ENCODE measurements at regions not wholly inside any gene's neighbourhood (a gene's known extent, or its start where the extent isn't known, plus 50 kb on each side); places are given as distances from the start of the nearest gene placed in this dataset.
A peak's percentile ranks its signal among the peaks of the same experiment; 100 is the strongest.

- TF ChIP-seq CTCF (IDR thresholded peaks at IDR 0.05; ENCODE audit: low read depth, low read length, missing input control), result no peak
- TF ChIP-seq HNF4G (IDR thresholded peaks at IDR 0.05), result no peak
Measured at GRCh38 chr14:104505085-104506074, 74.2 kb upstream of the C14orf180 start (continued).

- H3K4me1 ChIP-seq (ENCODE audit: control insufficient read depth in 4 of 4, insufficient read depth in 4 of 4, low read length in 3 of 4), result no peaks in the 10 kb centered on the region
- peaks cover 0 to 10% (median 2%) of the 10 kb centered on the region in 4 donors for H3K9me3 ChIP-seq (ENCODE audit: control insufficient read depth in 4 of 4, low read length in 3 of 4)
- H3K9ac ChIP-seq (ENCODE audit: low read depth in 1 of 2, low read length in 2 of 2), result no peak overlapping the region
- H3K4me3 ChIP-seq (ENCODE audit: low read depth in 1 of 3, low read length in 3 of 3), result no peak overlapping the region
- H3K27ac ChIP-seq (ENCODE audit: low read depth in 1 of 2, low read length in 2 of 2), result no peak overlapping the region
- no peaks in the 10 kb centered on the region for H3K36me3 ChIP-seq (ENCODE audit: control insufficient read depth in 4 of 4, insufficient read depth in 3 of 4, low read depth in 1 of 4, low read length in 3 of 4)
- TF ChIP-seq GABPA (IDR thresholded peaks at IDR 0.05 in 1 of 2, conservative IDR thresholded peaks at IDR 0.05 in 1 of 2), result no peak
- DNase-seq (ENCODE audit: low spot score), result peak; percentile 20
- peaks cover 0 to 8% (median 3%) of the 10 kb centered on the region in 4 donors for H3K27me3 ChIP-seq (ENCODE audit: control insufficient read depth in 4 of 4, insufficient read depth in 4 of 4, low read length in 3 of 4)
- WGBS, result 72% methylated on average over 11 of the region's 11 CpGs
Measured at GRCh38 chr14:104506461-104507253, 72.9 kb upstream of the C14orf180 start.

- peak; percentile 9 for DNase-seq (ENCODE audit: low spot score)
- H3K9me3 ChIP-seq (ENCODE audit: control insufficient read depth in 4 of 4, low read length in 3 of 4), result peaks cover 0 to 5% (median 2%) of the 10 kb centered on the region in 4 donors
- no peak overlapping the region for H3K9ac ChIP-seq (ENCODE audit: low read depth in 1 of 2, low read length in 2 of 2)
- H3K36me3 ChIP-seq (ENCODE audit: control insufficient read depth in 4 of 4, insufficient read depth in 3 of 4, low read depth in 1 of 4, low read length in 3 of 4), result no peaks in the 10 kb centered on the region
- H3K4me1 ChIP-seq (ENCODE audit: control insufficient read depth in 4 of 4, insufficient read depth in 4 of 4, low read length in 3 of 4), result no peaks in the 10 kb centered on the region
- H3K27ac ChIP-seq (ENCODE audit: low read depth in 1 of 2, low read length in 2 of 2), result no peak overlapping the region
- no peak overlapping the region for H3K4me3 ChIP-seq (ENCODE audit: low read depth in 1 of 3, low read length in 3 of 3)
- 60% methylated on average over 6 of the region's 6 CpGs for WGBS
- no peak for TF ChIP-seq EGR1 (IDR thresholded peaks at IDR 0.05; ENCODE audit: low read depth in 2 of 2)
- no peak for TF ChIP-seq FOXA1 (IDR thresholded peaks at IDR 0.05)
- TF ChIP-seq RXRA (IDR thresholded peaks at IDR 0.05), result no peak
- no peak for TF ChIP-seq ZBTB33 (IDR thresholded peaks at IDR 0.05)
- TF ChIP-seq HNF4A (conservative IDR thresholded peaks at IDR 0.05), result no peak
- no peak for TF ChIP-seq TAF1 (conservative IDR thresholded peaks at IDR 0.05)
- TF ChIP-seq MAX (IDR thresholded peaks at IDR 0.05), result no peak
- TF ChIP-seq FOXA2 (IDR thresholded peaks at IDR 0.05), result no peak
- no peak for TF ChIP-seq SP1 (IDR thresholded peaks at IDR 0.05)
- no peak for TF ChIP-seq JUND (IDR thresholded peaks at IDR 0.05)
- no peak for TF ChIP-seq RAD21 (IDR thresholded peaks at IDR 0.05)
- TF ChIP-seq HNF4G (IDR thresholded peaks at IDR 0.05), result no peak
- no peak for TF ChIP-seq ATF3 (IDR thresholded peaks at IDR 0.05)
- TF ChIP-seq REST (IDR thresholded peaks at IDR 0.05), result no peak
- H3K27me3 ChIP-seq (ENCODE audit: control insufficient read depth in 4 of 4, insufficient read depth in 4 of 4, low read length in 3 of 4), result peaks cover 0 to 8% (median 3%) of the 10 kb centered on the region in 4 donors
Measured at GRCh38 chr14:104507443-104507842, 72.1 kb upstream of the C14orf180 start.
